ENCODE measurements at regions not wholly inside any gene's neighbourhood (a gene's known extent, or its start where the extent isn't known, plus 50 kb on each side); places are given as distances from the start of the nearest gene placed in this dataset.

GRCh38 chr4:173891072-173891471 is 361.0 kb upstream of the HAND2 start:
- TF ChIP-seq CTCF (IDR thresholded peaks at IDR 0.05) (no peak), ZFX (IDR thresholded peaks at IDR 0.05; ENCODE audit: borderline replicate concordance) (no peak)
- H3K27ac ChIP-seq = no peak overlapping the region

GRCh38 chr4:173883821-173884220 is 353.8 kb upstream of the HAND2 start:
- TF ChIP-seq ZFX (IDR thresholded peaks at IDR 0.05; ENCODE audit: borderline replicate concordance) = no peak
- no peak for TF ChIP-seq CTCF (IDR thresholded peaks at IDR 0.05)

GRCh38 chr4:173880897-173881296 is 350.9 kb upstream of the HAND2 start:
- H3K27ac ChIP-seq = no peak overlapping the region
- TF ChIP-seq CTCF (IDR thresholded peaks at IDR 0.05) = no peak
- no peak for TF ChIP-seq ZFX (IDR thresholded peaks at IDR 0.05; ENCODE audit: borderline replicate concordance)

More at GRCh38 chr4:173883821-173884220, 353.8 kb upstream of the HAND2 start:
- H3K27ac ChIP-seq = no peak overlapping the region

GRCh38 chr4:173879509-173879908 is 349.5 kb upstream of the HAND2 start:
- no peak overlapping the region for H3K27ac ChIP-seq
- no peak for TF ChIP-seq CTCF (IDR thresholded peaks at IDR 0.05)
- TF ChIP-seq ZFX (IDR thresholded peaks at IDR 0.05; ENCODE audit: borderline replicate concordance) = no peak

- H3K27ac ChIP-seq = no peak overlapping the region
- TF ChIP-seq ZFX (IDR thresholded peaks at IDR 0.05; ENCODE audit: borderline replicate concordance) (no peak), CTCF (IDR thresholded peaks at IDR 0.05) (no peak)
Observed at GRCh38 chr4:173878701-173879100, 348.7 kb upstream of the HAND2 start.

- no peak overlapping the region for H3K27ac ChIP-seq
- TF ChIP-seq ZFX (IDR thresholded peaks at IDR 0.05; ENCODE audit: borderline replicate concordance) (no peak), CTCF (IDR thresholded peaks at IDR 0.05) (no peak)
Observed at GRCh38 chr4:173871643-173872042, 341.6 kb upstream of the HAND2 start.

- H3K27ac ChIP-seq = no peak overlapping the region
- TF ChIP-seq CTCF (IDR thresholded peaks at IDR 0.05) = no peak
- no peak for TF ChIP-seq ZFX (IDR thresholded peaks at IDR 0.05; ENCODE audit: borderline replicate concordance)
Observed at GRCh38 chr4:173866322-173867026, 336.4 kb upstream of the HAND2 start.

Data from 22Rv1 (cell line).